NCI-H187 treated with DMSO at 0.1 percent for 48 hours (cell line): ENCODE measurements at regions not wholly inside any gene's neighbourhood (a gene's known extent, or its start where the extent isn't known, plus 50 kb on each side); places are given as distances from the start of the nearest gene placed in this dataset.

Experiments
- DNase-seq: peaks from one replicate; lab custom pipeline; 2025; lab: John Stamatoyannopoulos, UW

GRCh38 chr13:22189176-22190048 lies 518.5 kb downstream of the FGF9 start:
- DNase-seq = no peak

- DNase-seq = no peak
Measured at GRCh38 chr13:22193070-22193469, 522.2 kb downstream of the FGF9 start.

- DNase-seq = no peak
Measured at GRCh38 chr13:22194106-22194805, 523.4 kb downstream of the FGF9 start.

GRCh38 chr13:22195726-22196125 lies 524.9 kb downstream of the FGF9 start:
- DNase-seq = no peak

GRCh38 chr13:22196777-22197176 lies 525.9 kb downstream of the FGF9 start:
- DNase-seq = no peak

- DNase-seq = no peak
Measured at GRCh38 chr13:22198001-22198400, 527.1 kb downstream of the FGF9 start.

- DNase-seq = no peak
Measured at GRCh38 chr13:22198641-22199217, 527.9 kb downstream of the FGF9 start.

GRCh38 chr13:22200440-22200839 lies 529.6 kb downstream of the FGF9 start:
- DNase-seq = no peak

GRCh38 chr13:22201375-22201925 lies 530.6 kb downstream of the FGF9 start:
- no peak for DNase-seq

- DNase-seq = no peak
Measured at GRCh38 chr13:22210134-22210930, 539.5 kb downstream of the FGF9 start.

GRCh38 chr13:22211876-22212275 lies 541.0 kb downstream of the FGF9 start:
- DNase-seq = no peak

- DNase-seq = no peak
Measured at GRCh38 chr13:22212576-22212975, 541.7 kb downstream of the FGF9 start.

GRCh38 chr13:22214184-22214583 lies 543.3 kb downstream of the FGF9 start:
- DNase-seq = no peak

- no peak for DNase-seq
Measured at GRCh38 chr13:22218797-22219196, 547.9 kb downstream of the FGF9 start.

GRCh38 chr13:22219709-22220108 lies 548.8 kb downstream of the FGF9 start:
- no peak for DNase-seq

- no peak for DNase-seq
Measured at GRCh38 chr13:22220151-22221135, 549.6 kb downstream of the FGF9 start.

GRCh38 chr13:22223411-22223810 lies 552.5 kb downstream of the FGF9 start:
- DNase-seq = no peak

- DNase-seq = no peak
Measured at GRCh38 chr13:22226086-22226485, 555.2 kb downstream of the FGF9 start.

- DNase-seq = no peak
Measured at GRCh38 chr13:22227895-22228294, 557.0 kb downstream of the FGF9 start.

- DNase-seq = no peak
Measured at GRCh38 chr13:22229916-22230315, 559.0 kb downstream of the FGF9 start.

- no peak for DNase-seq
Measured at GRCh38 chr13:22232186-22232585, 561.3 kb downstream of the FGF9 start.
